ENCODE measurements at regions not wholly inside any gene's neighbourhood (a gene's known extent, or its start where the extent isn't known, plus 50 kb on each side); places are given as distances from the start of the nearest gene placed in this dataset.

DNA sequence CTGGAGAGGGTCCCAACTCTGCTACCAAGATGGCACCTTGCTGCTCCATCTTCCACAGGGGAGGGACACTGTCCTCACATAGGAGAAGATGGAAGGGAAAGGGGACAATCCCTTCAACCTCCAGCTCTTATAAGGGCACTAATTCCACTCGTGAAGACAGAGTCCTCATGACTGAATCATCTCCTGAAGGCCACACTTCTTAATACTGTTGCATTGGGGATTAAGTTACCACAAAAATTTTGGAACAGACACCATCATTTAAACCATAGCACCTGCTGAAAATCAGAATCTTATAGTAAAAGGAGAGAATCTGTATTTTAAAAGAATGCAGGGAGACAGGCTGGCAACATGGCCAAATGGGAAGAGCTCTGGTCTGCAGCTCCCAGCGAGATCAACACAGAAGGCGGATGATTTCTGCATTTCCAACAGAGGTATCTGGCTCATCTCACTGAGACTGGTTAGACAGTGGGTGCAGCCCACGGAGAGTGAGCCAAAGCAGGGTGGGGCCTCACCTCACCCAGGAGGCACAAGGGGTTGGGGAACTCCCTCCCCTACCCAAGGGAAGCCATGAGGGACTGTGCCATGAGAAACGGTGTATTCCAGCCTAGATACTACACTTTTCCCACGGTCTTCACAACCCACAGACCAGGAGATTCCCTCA is 69.4 kb upstream of the LIPC start:
- TF ChIP-seq, protein P1, sequence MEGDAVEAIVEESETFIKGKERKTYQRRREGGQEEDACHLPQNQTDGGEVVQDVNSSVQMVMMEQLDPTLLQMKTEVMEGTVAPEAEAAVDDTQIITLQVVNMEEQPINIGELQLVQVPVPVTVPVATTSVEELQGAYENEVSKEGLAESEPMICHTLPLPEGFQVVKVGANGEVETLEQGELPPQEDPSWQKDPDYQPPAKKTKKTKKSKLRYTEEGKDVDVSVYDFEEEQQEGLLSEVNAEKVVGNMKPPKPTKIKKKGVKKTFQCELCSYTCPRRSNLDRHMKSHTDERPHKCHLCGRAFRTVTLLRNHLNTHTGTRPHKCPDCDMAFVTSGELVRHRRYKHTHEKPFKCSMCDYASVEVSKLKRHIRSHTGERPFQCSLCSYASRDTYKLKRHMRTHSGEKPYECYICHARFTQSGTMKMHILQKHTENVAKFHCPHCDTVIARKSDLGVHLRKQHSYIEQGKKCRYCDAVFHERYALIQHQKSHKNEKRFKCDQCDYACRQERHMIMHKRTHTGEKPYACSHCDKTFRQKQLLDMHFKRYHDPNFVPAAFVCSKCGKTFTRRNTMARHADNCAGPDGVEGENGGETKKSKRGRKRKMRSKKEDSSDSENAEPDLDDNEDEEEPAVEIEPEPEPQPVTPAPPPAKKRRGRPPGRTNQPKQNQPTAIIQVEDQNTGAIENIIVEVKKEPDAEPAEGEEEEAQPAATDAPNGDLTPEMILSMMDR (IDR thresholded peaks at IDR 0.05): no peak
- TF ChIP-seq POLR2A (IDR thresholded peaks at IDR 0.05) (no peak), EP300 (IDR thresholded peaks at IDR 0.05) (no peak)
